GM21528 (cell line): ENCODE measurements at regions not wholly inside any gene's neighbourhood (a gene's known extent, or its start where the extent isn't known, plus 50 kb on each side); places are given as distances from the start of the nearest gene placed in this dataset.

Experiments used
- ATAC-seq: cut with Tn5 transposase; IDR thresholded peaks from one replicate; pipeline ENCODE4 v1.9.1; 2021; ENCODE audit warnings: mild to moderate bottlenecking, moderate library complexity; ENCODE audit not compliant: unreplicated experiment, low FRiP score

DNA sequence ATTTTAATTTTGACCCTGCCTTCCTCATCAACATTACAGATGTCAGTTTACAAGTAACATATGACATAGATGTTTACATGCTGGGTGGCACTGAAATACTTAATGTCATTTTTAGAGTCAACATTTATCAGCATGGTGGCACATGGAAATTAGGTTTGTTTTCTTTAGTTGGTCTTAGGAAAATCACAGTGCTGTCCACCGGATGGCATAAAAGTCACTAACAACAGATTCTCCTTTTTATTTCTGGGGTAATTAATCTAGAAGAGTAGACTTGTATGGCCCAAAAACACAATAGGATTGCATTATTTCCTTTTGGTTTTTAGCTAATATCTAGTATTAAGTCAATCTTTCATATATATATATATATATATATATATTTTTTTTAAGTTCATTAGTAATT is 88.6 kb upstream of the HHIP start:
- ATAC-seq = no peak

DNA sequence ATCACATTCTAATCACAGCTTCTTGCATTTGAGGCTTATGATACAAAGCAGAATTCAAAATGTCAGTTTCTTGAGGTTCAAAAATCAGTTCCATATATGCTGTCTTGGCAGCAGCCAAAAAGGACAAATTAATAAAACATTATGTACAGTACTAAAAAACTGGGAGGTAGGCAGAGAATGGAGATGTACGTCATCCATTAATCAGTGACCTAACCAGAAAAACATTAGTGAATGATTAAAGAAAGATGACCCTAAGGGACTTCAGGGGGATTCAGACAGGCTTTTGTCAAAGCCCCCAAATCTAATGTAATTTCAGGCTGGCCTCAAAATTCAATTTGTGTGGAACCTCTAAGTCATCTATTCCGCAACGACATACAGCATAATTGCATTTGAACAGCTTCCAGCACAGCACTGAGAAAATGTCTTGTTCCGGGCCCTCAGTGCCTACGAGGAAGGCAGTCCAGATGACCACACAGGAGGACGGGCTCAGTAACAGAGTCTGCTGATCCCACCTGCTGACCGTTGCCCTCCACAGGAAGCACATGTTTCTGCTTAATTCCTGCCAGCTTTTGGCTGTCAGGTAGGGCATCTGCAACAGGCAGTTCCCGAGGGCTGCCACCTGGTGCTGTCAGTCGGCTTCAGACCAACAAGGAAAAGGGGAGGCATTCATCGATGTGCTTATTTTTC is 83.8 kb upstream of the HHIP start:
- no peak for ATAC-seq

DNA sequence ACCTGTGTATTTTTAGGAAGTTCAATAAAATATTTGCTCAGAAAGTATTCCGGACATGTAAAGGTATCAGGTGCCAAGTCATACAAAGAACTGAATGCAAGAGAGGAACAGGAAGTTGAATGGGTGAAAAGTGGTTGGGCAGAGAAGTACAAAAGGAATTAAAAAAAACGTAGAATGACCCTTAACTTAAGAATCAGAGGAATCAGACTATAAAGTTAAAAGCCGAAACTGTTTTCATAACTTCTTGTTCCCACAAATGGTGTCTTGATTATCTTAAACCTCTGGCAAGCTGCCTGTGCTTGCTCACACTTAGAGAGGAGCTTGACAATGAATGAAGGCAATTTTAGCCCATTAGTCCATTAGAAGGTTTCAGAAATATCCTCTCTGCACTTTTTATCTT is 81.6 kb upstream of the HHIP start:
- no peak for ATAC-seq

DNA sequence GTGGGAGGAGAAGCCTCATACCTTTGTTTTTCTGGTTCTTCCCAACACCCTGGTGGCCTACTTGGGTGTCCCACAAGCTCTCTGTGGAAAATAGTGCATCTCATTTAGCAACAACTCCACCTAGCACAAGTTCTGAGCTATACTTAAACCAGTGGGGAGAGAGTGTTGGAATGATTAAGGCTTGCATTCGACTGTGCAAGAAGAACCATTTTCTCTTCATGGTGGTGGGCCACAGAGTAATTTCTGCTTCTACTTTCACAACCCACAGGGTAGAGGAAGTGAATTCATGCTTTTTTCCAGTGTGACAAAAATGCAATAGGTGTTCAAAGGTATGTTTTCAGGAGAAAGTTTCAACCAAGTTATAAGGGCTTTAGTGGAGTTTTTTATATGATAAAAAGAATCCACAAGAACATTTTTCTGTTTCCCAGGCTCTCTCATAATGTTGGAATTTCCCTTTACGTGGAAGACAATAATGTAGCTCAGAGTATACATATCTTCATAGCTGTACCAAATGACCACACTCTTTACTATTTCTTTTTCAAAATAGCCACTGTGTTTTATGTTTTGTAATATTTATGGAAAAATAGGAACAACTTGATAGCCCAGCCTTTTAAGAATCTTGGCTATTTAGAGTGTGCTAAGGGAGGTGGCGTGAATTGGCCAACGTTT is 80.3 kb upstream of the HHIP start:
- peak; percentile 61 for ATAC-seq

DNA sequence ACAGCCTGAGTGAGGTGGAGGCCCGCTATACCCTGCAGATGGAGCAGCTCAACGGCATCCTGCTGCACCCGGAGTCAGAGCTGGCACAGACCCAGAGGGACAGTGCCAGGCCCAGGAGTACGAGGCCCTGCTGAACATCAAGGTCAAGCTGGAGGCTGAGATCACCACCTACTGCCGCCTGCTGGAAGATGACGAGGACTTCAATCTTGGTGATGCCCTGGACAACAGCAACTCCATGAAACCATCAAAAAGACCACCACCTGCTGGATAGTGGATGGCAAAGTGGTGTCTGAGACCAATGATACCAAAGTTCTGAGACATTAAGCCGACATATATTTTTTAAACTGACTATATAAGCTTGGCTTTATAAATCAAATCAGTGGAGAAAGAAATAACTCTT is 73.3 kb upstream of the HHIP start:
- ATAC-seq = no peak

DNA sequence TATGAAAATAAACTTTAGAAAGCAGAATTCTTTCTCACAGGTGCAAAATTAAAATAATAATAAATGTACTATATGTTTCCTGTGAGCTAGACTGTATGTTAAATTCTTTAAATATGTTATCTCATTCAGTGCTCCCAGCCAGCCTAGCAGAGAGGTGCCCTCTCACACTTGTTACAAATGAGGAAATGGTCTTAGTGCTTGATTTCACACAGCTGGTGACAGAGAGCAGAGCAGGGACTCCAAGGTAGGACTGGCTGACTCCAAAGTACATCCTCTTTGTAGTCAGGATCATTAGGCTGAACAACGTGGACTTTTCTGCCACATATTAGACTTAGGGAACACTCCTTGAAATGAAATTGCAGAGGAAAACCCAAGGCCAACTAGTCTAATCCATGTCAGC is 72.0 kb upstream of the HHIP start:
- peak; percentile 78 for ATAC-seq

DNA sequence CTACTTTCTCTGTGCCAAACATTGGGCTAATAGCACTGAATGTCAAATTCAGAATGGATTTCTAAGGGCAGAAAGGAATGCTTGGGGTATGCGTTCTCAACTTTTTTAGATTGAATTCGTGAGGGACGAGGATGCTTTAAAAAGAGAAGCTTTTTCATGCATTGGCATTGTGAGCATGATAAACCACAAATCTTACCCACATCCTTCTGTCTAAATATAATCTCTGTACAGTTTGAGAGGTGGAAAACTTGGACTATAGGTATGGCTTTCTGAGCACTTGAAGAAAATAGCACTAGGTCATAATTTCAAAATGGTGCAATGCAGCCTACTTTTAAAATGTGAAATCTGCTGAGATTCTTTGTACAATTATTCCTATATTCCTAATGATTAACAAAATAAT is 71.4 kb upstream of the HHIP start:
- ATAC-seq = no peak

DNA sequence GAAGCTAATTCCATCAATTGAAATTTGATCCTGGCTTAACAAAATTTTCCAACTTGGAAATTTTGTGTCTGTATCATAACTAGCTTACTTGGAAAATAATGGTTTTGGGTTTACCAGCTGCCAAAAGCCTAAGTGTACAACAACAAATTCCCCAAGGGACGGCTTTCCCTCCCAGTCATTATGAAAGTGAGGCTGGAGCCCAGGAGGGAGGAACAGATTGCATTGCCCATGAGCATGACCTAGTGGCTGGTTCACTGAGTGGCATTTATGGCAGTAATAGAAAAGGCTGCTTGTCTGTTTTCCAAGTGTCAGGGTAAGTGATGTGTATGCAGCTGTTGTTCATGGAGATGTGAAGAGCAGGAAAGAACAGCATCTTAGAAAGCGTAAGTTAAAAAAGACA is 70.8 kb upstream of the HHIP start:
- no peak for ATAC-seq

DNA sequence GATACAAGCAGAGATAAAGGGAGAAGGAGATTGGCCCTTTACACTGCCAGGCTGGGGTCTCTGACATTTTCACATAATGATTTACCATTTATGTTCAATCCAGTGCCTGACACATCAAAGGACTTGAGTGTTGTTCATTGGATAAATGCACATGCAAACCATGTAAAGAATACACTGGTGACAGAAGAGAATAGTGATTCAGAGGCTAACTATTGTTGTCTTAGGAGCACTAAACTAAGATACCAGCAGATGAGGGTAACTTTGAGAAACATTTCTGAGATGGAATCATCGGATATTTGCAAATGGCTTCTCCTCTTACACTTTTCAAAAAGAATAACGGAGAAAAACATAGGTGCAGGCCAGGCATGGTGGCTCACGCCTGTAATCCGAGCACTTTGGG is 67.3 kb upstream of the HHIP start:
- no peak for ATAC-seq

DNA sequence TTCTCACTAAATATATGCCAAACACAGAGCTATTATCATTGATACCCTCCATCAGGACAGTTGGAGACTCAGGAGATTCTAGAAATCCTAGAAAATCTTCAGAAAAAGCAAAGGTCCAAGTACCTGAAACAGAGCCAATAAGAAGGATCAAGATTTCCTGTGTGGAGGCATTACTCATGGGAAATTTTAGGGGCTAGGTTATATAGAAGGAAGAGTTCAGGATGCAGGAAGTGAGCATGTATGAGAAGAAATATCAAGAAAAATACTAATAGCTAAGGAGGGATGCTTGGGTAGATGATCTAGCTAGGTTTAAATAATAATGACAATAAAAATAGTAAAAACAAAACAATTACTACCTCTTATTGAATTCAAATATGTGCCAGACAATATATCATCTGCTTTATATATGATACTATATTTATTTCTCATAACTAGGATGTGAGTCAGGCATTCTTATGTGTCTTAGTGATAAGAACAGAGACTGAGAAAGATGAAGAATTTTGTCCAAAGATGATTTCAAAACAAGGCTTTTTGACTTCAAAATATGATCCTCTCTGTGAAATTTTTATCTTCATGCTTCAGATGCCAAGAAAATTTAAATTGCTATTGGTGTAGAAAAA is 66.4 kb upstream of the HHIP start:
- ATAC-seq = no peak

DNA sequence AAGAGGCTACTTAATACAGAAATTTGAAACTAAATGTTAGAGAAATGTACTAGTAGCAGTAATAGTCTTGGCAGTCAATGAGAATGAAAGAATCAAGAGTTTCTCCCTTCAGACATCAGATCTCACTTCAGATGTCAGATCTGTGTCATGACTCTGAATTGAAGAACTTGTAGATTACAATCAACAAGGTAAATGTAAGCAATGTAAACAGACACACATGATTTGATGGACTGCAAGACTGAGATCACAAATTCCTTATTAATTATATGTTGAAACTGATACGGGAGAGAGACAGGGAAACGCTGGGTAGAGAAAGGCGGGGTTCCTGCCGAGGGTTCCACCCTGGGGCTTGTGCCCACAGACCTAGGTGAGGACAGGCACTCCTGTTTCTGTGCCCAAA is 65.5 kb upstream of the HHIP start:
- no peak for ATAC-seq

DNA sequence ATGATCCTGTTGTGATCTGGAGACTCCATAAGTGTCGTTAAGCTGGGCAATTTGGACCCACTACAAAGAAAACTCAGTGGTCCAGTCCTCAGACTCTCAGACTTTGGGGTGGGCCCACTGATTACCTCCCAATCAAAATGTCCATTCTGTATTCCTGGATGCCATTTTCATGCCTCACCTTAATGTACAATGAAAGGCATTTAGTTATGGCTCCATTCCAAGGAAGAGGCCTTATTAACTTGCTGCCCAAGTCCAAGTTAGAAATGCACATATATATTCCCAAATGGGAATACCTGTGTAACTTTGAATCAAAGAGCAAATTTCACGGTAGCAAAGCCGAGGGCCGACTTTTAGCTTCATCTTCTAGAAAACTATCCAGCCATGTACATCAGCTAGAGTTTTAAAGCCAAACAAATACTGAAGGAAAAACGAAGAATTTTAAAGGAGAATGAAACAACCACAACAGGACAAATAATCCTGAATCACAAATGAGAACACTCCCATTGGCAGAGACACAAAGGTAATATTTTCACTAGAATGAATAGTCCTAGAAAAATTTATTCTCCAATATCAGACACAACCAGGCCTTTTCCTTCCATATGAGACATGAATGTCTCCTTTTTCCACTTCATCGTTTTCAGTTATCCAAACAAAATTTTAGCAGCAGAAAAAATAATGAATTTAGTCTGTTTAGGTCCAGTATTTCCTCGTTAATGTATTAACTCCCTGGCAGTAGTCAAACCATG is 63.7 kb upstream of the HHIP start:
- no peak for ATAC-seq

DNA sequence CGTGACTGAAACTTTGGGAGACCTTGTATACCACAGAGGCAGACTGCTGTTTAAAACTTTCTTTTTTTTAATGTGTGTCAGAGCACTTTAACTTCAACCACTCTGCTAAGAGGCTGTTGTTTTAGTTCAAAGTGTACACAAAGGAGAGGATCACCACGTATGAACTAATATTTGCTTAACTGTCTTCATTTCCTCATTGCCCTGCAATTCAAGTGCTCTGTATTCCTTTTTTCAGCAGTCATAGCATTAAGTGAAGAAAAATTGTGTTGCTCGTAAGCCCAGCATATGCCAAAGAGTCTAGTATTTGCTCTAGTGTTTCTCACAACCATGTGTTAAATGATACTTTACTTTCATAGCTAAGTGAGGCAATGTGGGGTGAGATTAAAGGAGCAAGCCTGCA is 63.0 kb upstream of the HHIP start:
- no peak for ATAC-seq

DNA sequence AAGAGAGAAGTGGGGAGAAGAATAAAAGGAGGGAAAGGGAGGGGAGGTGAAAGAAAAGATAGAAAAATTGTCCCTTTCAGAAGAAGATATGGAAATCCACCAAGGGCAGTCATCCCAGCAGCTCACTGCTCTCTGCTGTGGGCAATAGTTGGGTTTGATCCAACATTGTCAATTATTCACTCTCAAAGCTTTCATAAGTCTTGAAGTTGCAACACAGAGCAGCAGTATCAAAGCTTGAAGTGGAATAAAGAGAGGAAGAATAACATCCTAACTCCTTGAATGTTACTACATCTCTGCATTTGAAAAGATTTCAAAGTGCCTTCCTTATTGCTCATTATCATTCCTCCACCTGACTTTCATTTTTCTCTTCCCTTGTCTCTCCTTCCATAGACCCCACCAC is 62.3 kb upstream of the HHIP start:
- no peak for ATAC-seq

DNA sequence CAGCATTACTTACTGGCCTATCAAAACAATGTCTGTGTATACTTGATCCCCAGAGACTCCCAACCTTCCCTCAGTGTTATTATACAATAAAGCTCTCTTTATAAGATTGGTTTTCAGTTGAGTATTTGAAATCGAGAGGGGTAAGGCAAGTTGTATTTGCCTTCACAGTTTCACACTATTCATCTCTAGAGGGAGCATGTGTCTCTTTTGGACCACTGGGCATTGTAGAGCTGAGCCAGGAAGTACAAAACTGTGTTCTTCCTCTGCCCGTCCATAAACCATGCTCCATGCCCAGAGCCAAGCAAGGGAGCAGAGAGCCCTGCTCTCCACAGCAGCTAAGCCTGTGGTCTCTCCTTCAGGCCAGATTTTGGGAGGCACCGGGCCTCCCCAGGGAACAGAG is 61.5 kb upstream of the HHIP start:
- ATAC-seq = no peak

DNA sequence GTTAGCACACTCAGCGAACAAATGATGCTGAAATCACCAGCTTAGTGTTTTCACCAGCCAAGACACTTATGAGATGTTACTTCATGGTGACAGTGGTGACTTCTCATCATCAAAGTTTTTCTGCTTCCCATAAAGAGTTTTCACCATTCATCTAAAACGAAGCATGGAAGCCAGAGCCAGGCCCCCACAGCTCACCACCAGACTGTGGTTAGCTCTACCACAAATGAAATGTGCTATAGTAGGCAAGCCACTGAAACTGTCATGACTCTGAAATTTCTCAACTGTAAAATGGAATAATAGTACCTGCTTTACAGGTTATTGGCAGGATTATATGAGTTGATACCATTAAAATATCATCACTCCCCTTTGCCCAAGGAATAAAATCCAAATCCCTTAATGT is 56.4 kb upstream of the HHIP start:
- ATAC-seq = no peak

DNA sequence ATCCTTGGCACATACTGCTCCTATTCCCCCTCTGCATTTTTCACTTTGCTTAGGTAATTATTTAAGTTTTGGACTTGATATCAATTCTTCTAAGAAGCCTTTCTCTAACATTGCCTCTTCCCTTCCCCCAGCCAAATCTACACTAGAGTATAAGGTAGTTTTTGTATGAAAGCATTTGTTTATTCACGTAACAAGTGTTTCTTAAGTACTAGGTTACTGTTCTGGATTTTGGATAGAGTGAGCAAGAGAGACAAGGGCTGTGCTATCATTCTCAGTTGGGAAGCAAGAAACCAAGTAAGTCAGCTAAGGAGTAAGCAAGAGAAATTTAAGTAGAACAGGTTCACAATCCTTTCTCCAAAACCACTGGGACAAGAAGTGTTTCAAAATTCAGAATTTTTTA is 55.9 kb upstream of the HHIP start:
- no peak for ATAC-seq

DNA sequence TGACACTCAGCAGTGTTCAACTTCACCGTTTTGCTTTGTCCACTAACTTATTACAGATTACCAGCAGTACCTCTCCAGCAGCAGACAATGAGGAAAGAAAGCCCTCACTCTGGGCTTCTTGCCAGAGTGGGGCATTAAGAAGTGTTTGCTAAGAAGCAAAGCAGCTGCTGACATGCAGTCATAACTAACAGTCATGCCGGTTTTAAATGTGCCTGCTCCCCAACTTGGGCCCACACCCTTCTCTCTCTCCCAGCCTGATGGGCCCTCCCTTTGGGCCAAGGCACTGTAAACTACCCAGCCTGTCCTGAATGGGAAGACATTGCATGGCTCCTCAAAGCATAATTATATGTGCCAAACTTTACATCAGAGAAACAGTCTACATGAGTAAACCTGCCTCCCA is 54.6 kb upstream of the HHIP start:
- ATAC-seq = no peak

DNA sequence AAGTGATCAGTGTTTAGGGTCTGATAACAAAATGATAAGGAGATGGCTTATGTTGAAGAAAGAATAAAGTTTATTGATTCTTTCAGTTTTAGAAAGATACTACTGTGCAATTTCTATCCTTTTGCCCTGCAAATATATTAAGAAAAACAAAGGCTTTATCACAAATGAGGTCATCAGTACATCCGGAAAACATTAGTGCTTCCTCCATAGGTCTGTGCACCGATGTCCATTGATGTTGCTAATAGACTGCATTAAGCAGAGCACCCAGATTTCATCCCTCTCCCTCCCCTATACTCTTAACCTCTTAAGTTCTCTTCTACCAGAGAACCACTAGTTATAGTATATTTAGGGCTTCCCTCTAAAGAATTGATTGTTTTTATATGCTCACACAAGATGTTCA is 53.7 kb upstream of the HHIP start:
- ATAC-seq = no peak

DNA sequence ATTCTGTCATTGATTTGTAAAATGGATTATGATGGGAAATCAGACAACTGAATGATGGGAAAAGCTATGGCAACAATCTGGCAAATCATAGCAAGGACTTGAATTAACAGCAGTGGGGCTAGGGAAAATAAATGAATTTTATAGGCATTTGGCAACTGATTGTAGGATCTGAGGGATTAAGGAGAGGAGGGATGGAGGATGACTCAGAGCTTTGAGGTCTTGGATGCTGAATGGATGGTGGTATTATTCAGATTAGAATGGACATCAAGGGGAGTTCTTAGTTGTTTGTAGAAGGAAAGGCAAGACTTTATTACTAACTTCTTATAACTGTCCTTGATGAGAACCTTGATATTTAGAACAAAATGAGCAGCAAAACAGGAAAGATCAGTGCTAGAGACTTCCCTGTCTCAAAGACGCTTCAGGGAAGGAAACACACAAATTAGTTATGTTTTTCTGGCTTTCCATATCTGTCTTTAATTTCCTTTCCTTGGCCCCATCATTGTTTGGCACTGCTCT is 51.4 kb upstream of the HHIP start:
- no peak for ATAC-seq

DNA sequence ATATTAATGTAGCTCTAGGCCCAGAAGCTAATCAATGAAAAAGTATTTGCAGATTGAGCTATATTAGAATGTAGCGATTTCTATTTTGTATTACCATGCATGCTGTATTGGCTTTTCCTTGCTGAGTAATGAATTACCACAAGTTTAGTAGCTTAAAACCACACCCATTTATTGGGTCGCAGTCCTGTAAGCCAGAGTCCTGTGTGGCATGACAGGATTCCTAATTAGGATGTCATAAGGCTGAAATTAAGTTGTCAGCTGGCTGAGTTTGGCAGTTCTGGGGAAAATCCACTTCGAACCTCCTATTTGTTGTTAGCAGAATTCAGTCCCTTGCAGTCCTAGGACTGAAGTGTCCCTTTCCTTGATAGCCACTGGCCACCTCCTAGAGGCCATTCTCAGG is 50.3 kb upstream of the HHIP start:
- ATAC-seq = no peak
